Medulla oblongata (tissue), 1 donor: ENCODE measurements at regions not wholly inside any gene's neighbourhood (a gene's known extent, or its start where the extent isn't known, plus 50 kb on each side); places are given as distances from the start of the nearest gene placed in this dataset.
"Not testable (repeated sequence)": the region's sequence is repeated elsewhere in the genome, so short reads cannot be mapped to it uniquely, and the experiment has no call there.

Experiments used
- DNase-seq: peaks from one replicate; pipeline ENCODE4 v3.0.0-alpha.2; 2015; ENCODE audit errors: extremely low spot score

GRCh38 chr7:65798111-65799075 is 74.5 kb upstream of the VKORC1L1 start:
- no peak for DNase-seq

GRCh38 chr7:65800191-65800590 is 72.7 kb upstream of the VKORC1L1 start:
- not testable (repeated sequence) for DNase-seq

- DNase-seq = no peak
Measured at GRCh38 chr7:65800890-65801341, 72.0 kb upstream of the VKORC1L1 start.

GRCh38 chr7:65804887-65805286 is 68.0 kb upstream of the VKORC1L1 start:
- DNase-seq = no peak

- not testable (repeated sequence) for DNase-seq
Measured at GRCh38 chr7:65807067-65807466, 65.8 kb upstream of the VKORC1L1 start.

- DNase-seq = no peak
Measured at GRCh38 chr7:65809259-65809981, 63.5 kb upstream of the VKORC1L1 start.

- DNase-seq = no peak
Measured at GRCh38 chr7:65809982-65810288, 62.9 kb upstream of the VKORC1L1 start.

GRCh38 chr7:65812281-65812680 is 60.6 kb upstream of the VKORC1L1 start:
- no peak for DNase-seq

GRCh38 chr7:65814556-65815167 is 58.2 kb upstream of the VKORC1L1 start:
- DNase-seq = not testable (repeated sequence)

- DNase-seq = no peak
Measured at GRCh38 chr7:65820287-65820950, 52.5 kb upstream of the VKORC1L1 start.
